ENCODE measurements at regions not wholly inside any gene's neighbourhood (a gene's known extent, or its start where the extent isn't known, plus 50 kb on each side); places are given as distances from the start of the nearest gene placed in this dataset.

DNA sequence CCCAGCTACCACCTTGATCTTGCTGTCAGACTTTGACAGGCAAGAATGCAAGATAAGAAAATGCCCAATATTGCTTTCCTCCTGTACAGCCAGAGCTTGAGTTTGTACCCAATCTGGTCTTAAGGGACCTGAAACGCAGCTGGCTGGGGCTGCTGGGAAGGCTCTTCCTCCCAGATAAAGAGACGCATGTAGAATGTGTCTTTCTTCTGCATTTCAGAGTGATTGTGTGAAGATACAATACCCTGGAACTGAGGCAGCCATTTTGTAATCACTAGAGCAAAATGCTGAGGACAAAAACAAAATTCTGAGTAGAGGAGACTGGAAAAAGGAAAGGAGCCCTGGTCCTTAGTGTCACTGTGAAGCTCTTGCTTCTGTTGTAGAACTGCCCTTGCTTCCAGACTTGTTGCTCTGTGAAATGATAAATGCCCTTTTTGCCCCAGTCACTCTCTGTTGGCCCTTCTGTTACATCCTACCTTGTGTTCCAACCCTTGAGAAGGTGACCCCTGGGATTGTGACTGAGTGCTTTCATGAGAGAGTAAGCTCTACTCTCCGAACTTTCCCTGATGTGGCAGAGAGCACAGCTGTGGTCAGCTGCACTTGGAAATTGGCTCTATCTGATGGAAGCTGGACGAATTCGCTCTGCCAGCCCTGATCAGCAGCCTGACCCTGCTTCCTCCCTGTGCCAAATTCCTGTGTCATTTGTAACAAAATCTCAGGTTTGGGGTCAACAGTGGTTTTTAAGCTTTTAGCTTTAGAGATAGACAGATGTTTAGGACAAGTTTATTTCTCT is 137.4 kb upstream of the RBMS1 start:
- 52 to 57% methylated on average over 5 of the region's 5 CpGs for WGBS, 2 donors
- no peak for DNase-seq (ENCODE audit: low spot score in 2 of 2)
- no peaks in the 10 kb centered on the region for H3K27me3 ChIP-seq
- peaks cover 0 to 31% (median 2%) of the 10 kb centered on the region in 4 donors for H3K4me1 ChIP-seq
- H3K4me3 ChIP-seq: no peak overlapping the region
- no peak for TF ChIP-seq POLR2A (IDR thresholded peaks at IDR 0.05)
- no peaks in the 10 kb centered on the region for H3K36me3 ChIP-seq
- H3K9me3 ChIP-seq: no peaks in the 10 kb centered on the region
- no peak overlapping the region for H3K27ac ChIP-seq

DNA sequence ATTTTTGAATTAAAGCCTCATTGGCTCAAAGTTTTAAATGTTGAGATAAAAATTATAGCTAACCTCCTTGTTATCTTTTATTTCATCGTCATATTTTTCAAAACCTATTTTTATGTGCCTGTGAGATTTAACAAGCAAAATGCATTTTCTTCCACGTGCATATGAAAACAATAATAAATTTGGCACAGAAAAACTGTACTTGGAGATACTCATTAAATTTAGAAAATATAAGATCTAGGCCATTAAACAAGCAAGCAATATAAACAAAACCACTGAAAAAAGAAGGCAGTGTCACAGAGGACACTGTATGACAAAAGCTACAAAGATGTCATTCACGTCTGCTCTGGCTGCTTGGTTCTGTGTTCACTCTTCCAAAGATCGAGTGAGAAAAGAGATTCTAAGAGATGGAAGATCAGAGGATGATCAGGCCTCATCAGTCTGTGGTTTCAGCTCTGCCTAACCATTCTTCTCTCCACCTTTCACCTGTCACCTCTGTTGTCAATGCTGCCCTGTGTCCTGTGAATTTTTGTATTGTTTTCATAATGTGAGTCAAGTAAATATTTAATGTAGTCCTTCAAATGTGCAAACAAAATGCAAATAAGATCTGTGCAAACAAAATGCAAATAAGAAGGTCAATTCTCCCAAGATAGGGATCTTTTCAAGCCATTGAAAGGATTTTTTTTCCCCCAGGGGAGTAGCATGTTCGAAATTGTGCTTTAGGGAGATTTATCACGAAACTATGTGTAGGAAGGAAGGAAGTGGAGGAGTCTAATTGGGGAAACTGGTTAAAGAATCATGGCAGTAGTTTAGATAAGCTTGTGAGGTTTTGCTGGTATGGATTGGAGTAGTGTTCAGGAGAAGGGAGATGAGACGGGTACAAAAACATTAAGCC is 138.7 kb upstream of the RBMS1 start:
- Histone ChIP-seq H3K36me3 (no peaks in the 10 kb centered on the region), H3K27ac (no peak overlapping the region), H3K9me3 (no peaks in the 10 kb centered on the region), H3K27me3 (no peaks in the 10 kb centered on the region), H3K4me3 (no peak overlapping the region), H3K4me1 (peaks cover 0 to 31% (median 2%) of the 10 kb centered on the region in 4 donors)
- TF ChIP-seq EP300 (IDR thresholded peaks at IDR 0.05): no peak
- no peak for TF ChIP-seq POLR2A (IDR thresholded peaks at IDR 0.05)
- TF ChIP-seq, protein P1, sequence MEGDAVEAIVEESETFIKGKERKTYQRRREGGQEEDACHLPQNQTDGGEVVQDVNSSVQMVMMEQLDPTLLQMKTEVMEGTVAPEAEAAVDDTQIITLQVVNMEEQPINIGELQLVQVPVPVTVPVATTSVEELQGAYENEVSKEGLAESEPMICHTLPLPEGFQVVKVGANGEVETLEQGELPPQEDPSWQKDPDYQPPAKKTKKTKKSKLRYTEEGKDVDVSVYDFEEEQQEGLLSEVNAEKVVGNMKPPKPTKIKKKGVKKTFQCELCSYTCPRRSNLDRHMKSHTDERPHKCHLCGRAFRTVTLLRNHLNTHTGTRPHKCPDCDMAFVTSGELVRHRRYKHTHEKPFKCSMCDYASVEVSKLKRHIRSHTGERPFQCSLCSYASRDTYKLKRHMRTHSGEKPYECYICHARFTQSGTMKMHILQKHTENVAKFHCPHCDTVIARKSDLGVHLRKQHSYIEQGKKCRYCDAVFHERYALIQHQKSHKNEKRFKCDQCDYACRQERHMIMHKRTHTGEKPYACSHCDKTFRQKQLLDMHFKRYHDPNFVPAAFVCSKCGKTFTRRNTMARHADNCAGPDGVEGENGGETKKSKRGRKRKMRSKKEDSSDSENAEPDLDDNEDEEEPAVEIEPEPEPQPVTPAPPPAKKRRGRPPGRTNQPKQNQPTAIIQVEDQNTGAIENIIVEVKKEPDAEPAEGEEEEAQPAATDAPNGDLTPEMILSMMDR (IDR thresholded peaks at IDR 0.05): no peak
- WGBS, 2 donors: 50 to 54% methylated on average over 7 of the region's 7 CpGs
- no peak for DNase-seq (ENCODE audit: low spot score in 2 of 2)

DNA sequence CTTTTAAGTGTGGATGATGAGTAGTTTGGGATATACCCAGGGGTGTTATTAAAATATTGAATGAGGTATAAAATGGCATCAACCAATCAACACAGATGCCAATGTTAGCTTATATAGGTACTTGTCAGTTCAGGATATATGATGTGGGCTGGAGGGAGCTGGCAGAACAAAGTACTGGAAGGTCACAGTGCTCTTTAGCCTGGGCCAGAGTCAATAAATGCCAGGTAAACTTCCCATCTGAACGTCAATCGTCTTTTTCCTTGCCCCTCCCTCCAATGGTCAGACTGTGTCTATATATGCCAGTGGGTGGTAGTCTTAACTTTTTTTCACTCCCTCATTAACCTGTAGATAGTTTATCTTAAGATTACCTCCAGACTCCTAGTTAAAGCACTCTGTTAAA is 140.8 kb upstream of the RBMS1 start:
- WGBS, 2 donors: 57 to 67% methylated on average over 2 of the region's 2 CpGs

DNA sequence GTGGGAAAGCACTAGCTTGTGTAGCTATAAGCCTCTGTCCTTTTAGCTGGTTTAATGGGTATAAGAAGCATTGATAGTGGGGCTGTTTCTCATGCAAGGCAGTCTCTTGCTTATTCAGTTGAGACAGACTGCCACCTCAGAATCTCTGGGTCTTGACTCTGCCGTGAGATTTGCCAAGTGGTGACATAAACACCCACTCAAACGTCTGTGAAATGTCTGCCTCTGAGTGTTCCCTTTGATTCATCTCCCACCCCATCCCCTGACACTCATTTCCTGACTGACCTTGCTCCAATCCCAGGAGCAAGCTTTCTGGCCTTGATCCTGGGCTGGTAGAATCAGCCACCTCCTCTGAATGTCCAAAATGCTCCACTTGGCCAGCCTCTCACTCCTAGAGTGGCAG is 141.9 kb upstream of the RBMS1 start:
- H3K4me3 ChIP-seq: no peak overlapping the region
- peaks cover 0 to 30% (median 2%) of the 10 kb centered on the region in 4 donors for H3K4me1 ChIP-seq
- no peaks in the 10 kb centered on the region for H3K36me3 ChIP-seq
- no peak for DNase-seq (ENCODE audit: low spot score in 2 of 2)
- WGBS, 2 donors: 9 to 15% methylated on average over 2 of the region's 2 CpGs
- H3K27me3 ChIP-seq: no peaks in the 10 kb centered on the region
- H3K9me3 ChIP-seq: peaks cover 0 to 29% (median 9%) of the 10 kb centered on the region in 4 donors
- H3K27ac ChIP-seq: no peak overlapping the region
- TF ChIP-seq, protein P1 (IDR thresholded peaks at IDR 0.05): no peak
- no peak for TF ChIP-seq POLR2A (IDR thresholded peaks at IDR 0.05)
- no peak for TF ChIP-seq EP300 (IDR thresholded peaks at IDR 0.05)

More for the DNA sequence above, 140.8 kb upstream of the RBMS1 start:
- no peaks in the 10 kb centered on the region for H3K27me3 ChIP-seq
- H3K9me3 ChIP-seq: peaks cover 0 to 18% (median 5%) of the 10 kb centered on the region in 4 donors
- TF ChIP-seq POLR2A (IDR thresholded peaks at IDR 0.05) (no peak), EP300 (IDR thresholded peaks at IDR 0.05) (no peak)
- TF ChIP-seq, protein P1 (IDR thresholded peaks at IDR 0.05): no peak
- H3K27ac ChIP-seq: no peak overlapping the region
- H3K4me3 ChIP-seq: no peak overlapping the region
- H3K36me3 ChIP-seq: no peaks in the 10 kb centered on the region
- no peak for DNase-seq (ENCODE audit: low spot score in 2 of 2)
- H3K4me1 ChIP-seq: peaks cover 0 to 31% (median 2%) of the 10 kb centered on the region in 4 donors

DNA sequence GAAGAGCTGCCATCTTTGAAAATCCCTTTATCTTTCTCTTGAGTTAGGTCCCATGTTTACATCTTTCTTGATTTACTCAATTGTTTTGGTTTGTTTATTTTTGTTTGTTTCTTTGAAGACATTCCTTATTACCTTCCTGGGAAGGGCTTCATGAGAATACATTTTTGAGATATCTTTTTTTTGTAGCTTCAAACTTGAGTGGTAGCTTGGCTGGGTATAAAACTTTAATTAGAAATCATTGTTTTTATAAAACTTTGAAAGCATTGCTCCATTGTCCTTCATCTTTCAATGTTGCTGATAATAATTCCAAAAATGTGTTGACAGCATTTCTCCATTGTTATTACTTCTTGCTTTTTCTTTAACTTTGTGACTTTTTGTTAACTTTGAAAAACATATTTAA is 145.9 kb upstream of the RBMS1 start:
- Histone ChIP-seq H3K9me3 (peaks cover 0 to 29% (median 9%) of the 10 kb centered on the region in 4 donors), H3K4me3 (no peak overlapping the region), H3K36me3 (no peaks in the 10 kb centered on the region), H3K27me3 (no peaks in the 10 kb centered on the region), H3K27ac (no peak overlapping the region), H3K4me1 (peaks cover 0 to 13% (median 2%) of the 10 kb centered on the region in 4 donors)
- DNase-seq (ENCODE audit: low spot score in 2 of 2): no peak
- TF ChIP-seq, protein P1 (IDR thresholded peaks at IDR 0.05): no peak
- TF ChIP-seq POLR2A (IDR thresholded peaks at IDR 0.05) (no peak), EP300 (IDR thresholded peaks at IDR 0.05) (no peak)

All from tibial nerve (tissue), 4 donors.